GM23248 (cell line): ENCODE measurements at regions not wholly inside any gene's neighbourhood (a gene's known extent, or its start where the extent isn't known, plus 50 kb on each side); places are given as distances from the start of the nearest gene placed in this dataset.

Experiments used
- EZH2 ChIP-seq: fragments of 200-600 bp; sonication (generic); IDR thresholded peaks from 2 replicates; pipeline ENCODE4 v1.6.1; 2018; ENCODE audit warnings: antibody characterized with exemption, mild to moderate bottlenecking; ENCODE audit not compliant: insufficient read depth, poor library complexity, severe bottlenecking
- EZH2phosphoT487 ChIP-seq: fragments of 200-600 bp; sonication (generic); IDR thresholded peaks from 2 replicates; pipeline ENCODE4 v1.6.1; 2018; ENCODE audit warnings: antibody characterized with exemption, moderate library complexity, mild to moderate bottlenecking, low read depth; ENCODE audit not compliant: insufficient read depth

DNA sequence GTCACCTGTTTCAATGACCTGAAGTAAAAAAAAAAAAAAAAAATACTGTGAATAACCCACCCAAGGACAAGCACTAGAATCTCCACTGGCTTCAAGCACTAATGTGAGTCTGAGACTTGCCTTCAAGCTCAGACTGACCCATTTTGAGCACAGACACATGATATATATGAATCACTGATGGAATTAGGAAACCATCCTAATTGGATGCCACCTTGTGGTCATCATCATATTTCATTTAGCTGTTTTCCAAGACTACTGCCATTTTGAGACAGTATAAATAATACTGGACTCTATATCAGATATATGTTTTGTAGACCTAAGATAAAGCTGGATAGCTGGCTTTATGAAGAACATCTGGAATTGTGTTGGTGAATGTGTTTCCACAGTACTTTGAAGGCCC is 1232.0 kb downstream of the KCNT2 start:
- TF ChIP-seq EZH2 = no peak
- TF ChIP-seq EZH2phosphoT487 = no peak
